MCF 10A (cell line): ENCODE measurements at regions not wholly inside any gene's neighbourhood (a gene's known extent, or its start where the extent isn't known, plus 50 kb on each side); places are given as distances from the start of the nearest gene placed in this dataset.

ENCODE experiments used
- BruUV-seq: library from RNA; stranded (reverse); fragments of 400-500 nt; replicated peaks from 2 replicates; lab custom pipeline; 2021; lab: Mats Ljungman, UMichigan
- CTCF ChIA-PET: fragments of 300-600 bp; sonication (Branson Sonifier 250); formaldehyde crosslinking; extraction: SDS; loops from one replicate; lab custom pipeline; 2021; ENCODE audit warnings: antibody characterized with exemption, inconsistent platforms; lab: Yijun Ruan, JAX
- POLR2A ChIA-PET: fragments of 300-600, 350-650 bp; sonication (Branson Sonifier 250); formaldehyde crosslinking; extraction: SDS; loops from one replicate; lab custom pipeline; 2020; ENCODE audit warnings: antibody characterized with exemption, inconsistent platforms; lab: Yijun Ruan, JAX
- DNase-seq: peaks from one replicate; pipeline ENCODE4 v3.0.0-alpha.2; 2018; ENCODE audit not compliant: unreplicated experiment
- H3K27ac Mint-ChIP-seq: one replicate; pipeline ENCODE4 v1.8.0; 2022; ENCODE audit warnings: mild to moderate bottlenecking, low read depth, mixed read lengths; ENCODE audit not compliant: unreplicated experiment
- H3K27me3 Mint-ChIP-seq: one replicate; pipeline ENCODE4 v1.8.0; 2022; ENCODE audit warnings: mixed read lengths; ENCODE audit not compliant: insufficient read depth, unreplicated experiment
- H3K36me3 Mint-ChIP-seq: one replicate; pipeline ENCODE4 v1.8.0; 2022; ENCODE audit warnings: mild to moderate bottlenecking, moderate library complexity, mixed read lengths; ENCODE audit not compliant: insufficient read depth, unreplicated experiment
- H3K4me1 Mint-ChIP-seq: one replicate; pipeline ENCODE4 v1.8.0; 2022; ENCODE audit warnings: mixed read lengths; ENCODE audit not compliant: insufficient read depth, unreplicated experiment
- H3K4me3 Mint-ChIP-seq: one replicate; pipeline ENCODE4 v1.8.0; 2022; ENCODE audit warnings: mild to moderate bottlenecking, moderate library complexity, mixed read lengths; ENCODE audit not compliant: unreplicated experiment
- H3K9me3 Mint-ChIP-seq: one replicate; pipeline ENCODE4 v1.8.0; 2022; ENCODE audit warnings: mixed read lengths; ENCODE audit not compliant: unreplicated experiment
- CTCF ChIP-seq: fragments of 200-600 bp; IDR thresholded peaks from one replicate; pipeline ENCODE4 v1.8.0; 2022; ENCODE audit warnings: antibody characterized with exemption, mild to moderate bottlenecking; ENCODE audit not compliant: unreplicated experiment
- intact Hi-C: fragments of 100-400 bp; cut with micrococcal nuclease; formaldehyde crosslinking; loops from 2 replicates; pipeline ENCODE4 v1.14.1; 2022

GRCh38 chr18:2431806-2432205, 139.5 kb downstream of the METTL4 start:
- ChIA-PET CTCF (interaction anchor here (1.7 kb wide), 1 partner anchor 9 kb away, joined by 6 read pairs; no protein-coding TSS in a partner anchor), POLR2A (interaction anchor here (1.1 kb wide), 1 partner anchor 15 kb away, joined by 3 read pairs; no protein-coding TSS in a partner anchor)
- no peak for DNase-seq
- no peak overlapping the region for H3K4me3 Mint-ChIP-seq
- BruUV-seq = no TSS peak
- H3K27ac Mint-ChIP-seq = no peak overlapping the region
- TF ChIP-seq CTCF = no peak
- no peaks in the 10 kb centered on the region for H3K4me1 Mint-ChIP-seq
- no peaks in the 10 kb centered on the region for H3K27me3 Mint-ChIP-seq
- intact Hi-C loops = no loop called here
- H3K9me3 Mint-ChIP-seq = peaks cover 7% of the 10 kb centered on the region
- H3K36me3 Mint-ChIP-seq = no peaks in the 10 kb centered on the region

- Mint-ChIP-seq H3K9me3 (peaks cover 7% of the 10 kb centered on the region), H3K27ac (no peak overlapping the region), H3K4me3 (no peak overlapping the region), H3K4me1 (no peaks in the 10 kb centered on the region), H3K36me3 (no peaks in the 10 kb centered on the region), H3K27me3 (no peaks in the 10 kb centered on the region)
- TF ChIP-seq CTCF = no peak
- no TSS peak for BruUV-seq
- no peak for DNase-seq
- intact Hi-C loops = no loop called here
- CTCF ChIA-PET = interaction anchor here (0.5 to 1.7 kb wide), 4 partner anchors 8 to 336 kb away, joined by 3 to 6 read pairs (median 4); no protein-coding TSS in a partner anchor
- POLR2A ChIA-PET = no interaction called here
Measured at GRCh38 chr18:2433366-2433765, 137.9 kb downstream of the METTL4 start.

- Mint-ChIP-seq H3K27ac (no peak overlapping the region), H3K4me3 (no peak overlapping the region), H3K27me3 (no peaks in the 10 kb centered on the region), H3K36me3 (no peaks in the 10 kb centered on the region), H3K9me3 (no peaks in the 10 kb centered on the region), H3K4me1 (no peaks in the 10 kb centered on the region)
- no peak for TF ChIP-seq CTCF
- CTCF ChIA-PET = interaction anchor here (1.0 to 1.6 kb wide), 2 partner anchors 9 to 217 kb away, joined by 4 to 6 read pairs; no protein-coding TSS in a partner anchor
- POLR2A ChIA-PET = no interaction called here
- intact Hi-C loops = no loop called here
- DNase-seq = no peak
- no TSS peak for BruUV-seq
Measured at GRCh38 chr18:2441544-2441943, 129.8 kb downstream of the METTL4 start.

GRCh38 chr18:2442006-2442405, 129.3 kb downstream of the METTL4 start:
- TF ChIP-seq CTCF = no peak
- BruUV-seq = no TSS peak
- H3K36me3 Mint-ChIP-seq = no peaks in the 10 kb centered on the region
- H3K27me3 Mint-ChIP-seq = no peaks in the 10 kb centered on the region
- no peak overlapping the region for H3K4me3 Mint-ChIP-seq
- no peak overlapping the region for H3K27ac Mint-ChIP-seq
- DNase-seq = no peak
- intact Hi-C loops = no loop called here
- no peaks in the 10 kb centered on the region for H3K4me1 Mint-ChIP-seq
- ChIA-PET CTCF (interaction anchor here (0.6 to 1.6 kb wide), 2 partner anchors 9 to 1603 kb away, joined by 3 to 6 read pairs; no protein-coding TSS in a partner anchor), POLR2A (no interaction called here)
- H3K9me3 Mint-ChIP-seq = no peaks in the 10 kb centered on the region
